ENCODE measurements at regions not wholly inside any gene's neighbourhood (a gene's known extent, or its start where the extent isn't known, plus 50 kb on each side); places are given as distances from the start of the nearest gene placed in this dataset.

- TF ChIP-seq CTCF (IDR thresholded peaks at IDR 0.05; ENCODE audit: extremely low read depth in 1 of 2, insufficient read depth in 1 of 2, low read depth in 1 of 2, low read length in 2 of 2) (no peak), EZH2 (IDR thresholded peaks at IDR 0.05; ENCODE audit: borderline replicate concordance, low read depth, low read length, severe bottlenecking) (no peak), POLR2A (IDR thresholded peaks at IDR 0.05; ENCODE audit: low read depth, low read length) (no peak), POLR2AphosphoS5 (IDR thresholded peaks at IDR 0.05; ENCODE audit: insufficient read depth, low read depth, low read length) (no peak), JUN (IDR thresholded peaks at IDR 0.05; ENCODE audit: borderline replicate concordance, insufficient read depth, insufficient read length, low read depth) (no peak)
Measured at GRCh38 chrY:12230921-12231320, 470.1 kb upstream of the USP9Y start.

Measured in endothelial cell of umbilical vein (primary cell).